ENCODE measurements at regions not wholly inside any gene's neighbourhood (a gene's known extent, or its start where the extent isn't known, plus 50 kb on each side); places are given as distances from the start of the nearest gene placed in this dataset.
"Not testable (repeated sequence)": the region's sequence is repeated elsewhere in the genome, so short reads cannot be mapped to it uniquely, and the experiment has no call there.

DNA sequence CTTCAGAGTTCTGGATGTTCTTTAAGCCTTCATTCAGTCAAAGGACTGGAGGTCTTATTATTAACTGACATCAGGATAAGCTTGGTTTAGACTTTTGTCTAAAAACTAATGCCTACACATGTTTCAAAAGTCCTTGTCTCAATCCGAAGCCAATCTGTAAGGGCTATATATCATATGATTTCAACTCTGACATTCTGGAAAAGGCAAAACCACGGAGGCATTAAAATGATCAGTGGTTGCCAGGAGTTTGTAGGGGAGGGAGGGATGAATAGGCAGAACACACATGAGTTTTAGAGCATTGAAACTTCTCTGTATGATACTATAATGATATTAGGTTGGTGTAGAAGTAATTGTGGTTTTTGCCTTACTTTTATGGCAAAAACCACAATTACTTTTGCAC lies 1285.8 kb upstream of the CITED2 start:
- Mint-ChIP-seq H3K27me3 (ENCODE audit: insufficient read depth, unreplicated experiment) (no peaks in the 10 kb centered on the region), H3K36me3 (ENCODE audit: insufficient read depth, unreplicated experiment) (no peaks in the 10 kb centered on the region), H3K4me3 (ENCODE audit: unreplicated experiment) (no peak overlapping the region), H3K4me1 (ENCODE audit: insufficient read depth, unreplicated experiment) (no peaks in the 10 kb centered on the region), H3K9me3 (ENCODE audit: unreplicated experiment) (peaks cover 6% of the 10 kb centered on the region), H3K27ac (ENCODE audit: low read depth, unreplicated experiment) (no peak overlapping the region)
- ChIA-PET POLR2A (no interaction called here), CTCF (no interaction called here)
- intact Hi-C loops (cut with micrococcal nuclease): no loop called here
- no peak for DNase-seq (ENCODE audit: unreplicated experiment)
- no TSS peak for BruUV-seq (replicated peaks)
- TF ChIP-seq, protein P1, sequence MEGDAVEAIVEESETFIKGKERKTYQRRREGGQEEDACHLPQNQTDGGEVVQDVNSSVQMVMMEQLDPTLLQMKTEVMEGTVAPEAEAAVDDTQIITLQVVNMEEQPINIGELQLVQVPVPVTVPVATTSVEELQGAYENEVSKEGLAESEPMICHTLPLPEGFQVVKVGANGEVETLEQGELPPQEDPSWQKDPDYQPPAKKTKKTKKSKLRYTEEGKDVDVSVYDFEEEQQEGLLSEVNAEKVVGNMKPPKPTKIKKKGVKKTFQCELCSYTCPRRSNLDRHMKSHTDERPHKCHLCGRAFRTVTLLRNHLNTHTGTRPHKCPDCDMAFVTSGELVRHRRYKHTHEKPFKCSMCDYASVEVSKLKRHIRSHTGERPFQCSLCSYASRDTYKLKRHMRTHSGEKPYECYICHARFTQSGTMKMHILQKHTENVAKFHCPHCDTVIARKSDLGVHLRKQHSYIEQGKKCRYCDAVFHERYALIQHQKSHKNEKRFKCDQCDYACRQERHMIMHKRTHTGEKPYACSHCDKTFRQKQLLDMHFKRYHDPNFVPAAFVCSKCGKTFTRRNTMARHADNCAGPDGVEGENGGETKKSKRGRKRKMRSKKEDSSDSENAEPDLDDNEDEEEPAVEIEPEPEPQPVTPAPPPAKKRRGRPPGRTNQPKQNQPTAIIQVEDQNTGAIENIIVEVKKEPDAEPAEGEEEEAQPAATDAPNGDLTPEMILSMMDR (IDR thresholded peaks at IDR 0.05; ENCODE audit: unreplicated experiment): no peak

DNA sequence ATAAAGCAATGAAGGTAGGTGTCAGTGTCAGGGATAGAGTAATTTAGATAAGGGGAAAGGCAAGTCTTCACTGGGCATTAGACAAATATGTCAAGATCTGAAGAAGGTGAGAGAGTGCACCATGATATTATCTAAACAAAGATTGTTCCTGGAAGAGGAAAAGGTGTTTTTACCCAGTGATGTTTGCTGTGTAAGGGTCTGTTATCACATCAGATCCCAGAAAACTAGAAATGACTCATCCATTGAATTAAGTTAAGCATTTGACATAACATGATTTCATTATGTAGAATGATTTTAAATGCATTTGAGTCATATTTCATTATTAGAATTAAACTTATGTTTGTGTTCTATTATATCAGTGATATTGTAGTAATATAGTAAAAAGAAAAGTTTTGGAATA lies 1279.5 kb upstream of the CITED2 start:
- Mint-ChIP-seq H3K4me1 (ENCODE audit: insufficient read depth, unreplicated experiment) (no peaks in the 10 kb centered on the region), H3K4me3 (ENCODE audit: unreplicated experiment) (no peak overlapping the region), H3K9me3 (ENCODE audit: unreplicated experiment) (peaks cover 6% of the 10 kb centered on the region), H3K27me3 (ENCODE audit: insufficient read depth, unreplicated experiment) (no peaks in the 10 kb centered on the region), H3K36me3 (ENCODE audit: insufficient read depth, unreplicated experiment) (no peaks in the 10 kb centered on the region), H3K27ac (ENCODE audit: low read depth, unreplicated experiment) (no peak overlapping the region)
- CTCF ChIA-PET: no interaction called here
- BruUV-seq (replicated peaks): no TSS peak
- POLR2A ChIA-PET: no interaction called here
- TF ChIP-seq, protein P1 (IDR thresholded peaks at IDR 0.05; ENCODE audit: unreplicated experiment): no peak
- no peak for DNase-seq (ENCODE audit: unreplicated experiment)
- intact Hi-C loops (cut with micrococcal nuclease): loop anchor here (5.0 kb wide), 1 partner anchor 1282 kb away; the partner anchor contains the start of gene CITED2

DNA sequence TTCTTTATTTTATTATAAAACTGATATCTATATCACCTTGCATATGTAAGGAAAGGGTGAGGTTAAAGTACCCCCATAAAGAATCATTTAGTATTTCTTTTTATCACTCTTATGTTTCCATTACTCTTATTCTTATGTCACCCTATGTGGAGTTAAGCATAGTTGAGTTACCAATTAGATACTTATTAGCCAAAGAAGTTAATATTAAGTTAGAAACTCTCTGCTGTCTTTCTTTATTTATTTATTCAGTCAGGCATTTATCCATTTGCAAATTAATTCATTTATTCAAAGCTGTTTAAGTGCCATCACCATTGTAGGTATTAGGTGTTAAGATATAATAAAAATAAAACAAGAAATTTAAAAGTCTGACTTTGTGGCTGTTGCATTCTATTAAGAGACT lies 1279.1 kb upstream of the CITED2 start:
- TF ChIP-seq, protein P1 (IDR thresholded peaks at IDR 0.05; ENCODE audit: unreplicated experiment): no peak
- H3K4me1 Mint-ChIP-seq (ENCODE audit: insufficient read depth, unreplicated experiment): no peaks in the 10 kb centered on the region
- intact Hi-C loops (cut with micrococcal nuclease): loop anchor here (5.0 kb wide), 1 partner anchor 1281 kb away; the partner anchor contains the start of gene CITED2
- no TSS peak for BruUV-seq (replicated peaks)
- peaks cover 6% of the 10 kb centered on the region for H3K9me3 Mint-ChIP-seq (ENCODE audit: unreplicated experiment)
- H3K4me3 Mint-ChIP-seq (ENCODE audit: unreplicated experiment): no peak overlapping the region
- H3K36me3 Mint-ChIP-seq (ENCODE audit: insufficient read depth, unreplicated experiment): no peaks in the 10 kb centered on the region
- no peak overlapping the region for H3K27ac Mint-ChIP-seq (ENCODE audit: low read depth, unreplicated experiment)
- POLR2A ChIA-PET: no interaction called here
- DNase-seq (ENCODE audit: unreplicated experiment): no peak
- H3K27me3 Mint-ChIP-seq (ENCODE audit: insufficient read depth, unreplicated experiment): no peaks in the 10 kb centered on the region
- CTCF ChIA-PET: no interaction called here

DNA sequence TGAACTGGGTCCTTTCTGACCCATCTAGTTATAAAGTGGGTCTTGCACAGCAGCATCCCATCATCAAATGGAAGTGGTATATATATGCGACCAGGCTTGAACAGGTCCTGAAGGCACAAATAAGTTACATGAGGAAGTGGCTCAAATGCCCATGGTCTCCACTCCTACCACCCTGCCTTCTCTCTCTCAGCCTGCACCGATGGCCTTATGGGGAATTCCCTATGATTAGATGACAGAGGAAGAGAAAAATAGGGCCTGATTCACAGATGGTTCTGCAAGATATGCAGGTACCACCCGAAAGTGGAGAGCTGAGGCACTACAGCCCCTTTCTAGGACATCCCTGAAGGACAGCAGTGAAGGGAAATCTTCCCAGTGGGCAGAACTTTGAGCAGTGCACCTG lies 1275.1 kb upstream of the CITED2 start:
- CTCF ChIA-PET; POLR2A ChIA-PET; H3K27me3 Mint-ChIP-seq (ENCODE audit: insufficient read depth, unreplicated experiment); BruUV-seq (replicated peaks); H3K4me3 Mint-ChIP-seq (ENCODE audit: unreplicated experiment); intact Hi-C loops (cut with micrococcal nuclease); H3K4me1 Mint-ChIP-seq (ENCODE audit: insufficient read depth, unreplicated experiment); H3K27ac Mint-ChIP-seq (ENCODE audit: low read depth, unreplicated experiment); H3K9me3 Mint-ChIP-seq (ENCODE audit: unreplicated experiment); DNase-seq (ENCODE audit: unreplicated experiment); H3K36me3 Mint-ChIP-seq (ENCODE audit: insufficient read depth, unreplicated experiment): not testable (repeated sequence)

DNA sequence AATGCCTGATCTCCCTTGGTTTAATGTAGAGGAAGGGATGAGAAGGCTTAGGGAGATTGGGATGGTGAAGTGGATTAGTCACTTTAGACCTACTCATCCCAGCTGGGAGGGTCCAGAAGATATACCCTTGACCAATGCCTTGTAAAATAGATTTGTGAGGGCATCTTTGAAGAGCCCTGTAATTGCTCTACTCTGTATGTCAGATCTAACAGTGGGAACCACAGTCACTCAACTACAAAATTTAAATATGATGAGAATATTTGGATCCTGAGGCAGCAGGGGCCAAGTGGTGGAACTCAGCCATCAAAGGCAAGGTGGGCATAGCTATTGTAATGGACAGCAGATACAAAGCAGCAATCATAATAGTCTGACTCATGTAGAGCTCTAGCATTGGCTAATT lies 1272.9 kb upstream of the CITED2 start:
- H3K27ac Mint-ChIP-seq (ENCODE audit: low read depth, unreplicated experiment); BruUV-seq (replicated peaks); DNase-seq (ENCODE audit: unreplicated experiment); POLR2A ChIA-PET; CTCF ChIA-PET; H3K36me3 Mint-ChIP-seq (ENCODE audit: insufficient read depth, unreplicated experiment); H3K4me1 Mint-ChIP-seq (ENCODE audit: insufficient read depth, unreplicated experiment); H3K27me3 Mint-ChIP-seq (ENCODE audit: insufficient read depth, unreplicated experiment); H3K9me3 Mint-ChIP-seq (ENCODE audit: unreplicated experiment); intact Hi-C loops (cut with micrococcal nuclease); H3K4me3 Mint-ChIP-seq (ENCODE audit: unreplicated experiment): not testable (repeated sequence)

Measured in MCF 10A (cell line).